ENCODE measurements at regions not wholly inside any gene's neighbourhood (a gene's known extent, or its start where the extent isn't known, plus 50 kb on each side); places are given as distances from the start of the nearest gene placed in this dataset.

DNA sequence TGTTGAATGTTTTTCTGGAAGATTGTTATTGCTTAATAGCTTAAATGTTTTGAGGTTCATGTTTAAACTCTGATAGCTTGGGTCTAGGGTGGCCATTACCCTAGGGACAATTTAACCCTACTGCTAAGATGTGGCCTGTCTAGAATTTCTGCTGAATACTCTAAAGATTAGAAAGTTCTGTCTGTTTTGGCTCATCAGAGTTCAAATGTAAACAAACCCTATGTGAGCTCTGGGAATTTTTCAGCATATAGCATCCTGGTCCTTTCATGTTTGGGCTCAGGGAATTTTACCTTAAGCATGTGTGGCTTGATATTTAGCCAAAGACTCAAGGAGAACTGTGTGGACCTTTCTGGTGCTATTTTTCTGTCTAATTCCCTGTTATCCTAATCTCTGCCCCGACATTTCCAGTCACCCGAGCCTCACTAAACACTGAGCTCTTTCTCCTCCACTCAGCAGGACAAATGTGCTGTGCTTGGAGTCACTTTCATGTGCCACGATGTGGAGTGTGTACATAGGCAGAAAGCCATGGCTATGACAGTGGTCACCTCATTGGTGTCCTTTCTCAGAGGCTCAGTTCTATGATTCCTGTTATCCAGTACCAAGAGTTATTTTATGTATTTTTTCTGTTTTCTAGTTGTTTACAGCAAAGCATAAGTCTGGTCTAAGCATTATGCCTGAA lies 492.5 kb upstream of the SPHKAP start:
- TF ChIP-seq, protein P1, sequence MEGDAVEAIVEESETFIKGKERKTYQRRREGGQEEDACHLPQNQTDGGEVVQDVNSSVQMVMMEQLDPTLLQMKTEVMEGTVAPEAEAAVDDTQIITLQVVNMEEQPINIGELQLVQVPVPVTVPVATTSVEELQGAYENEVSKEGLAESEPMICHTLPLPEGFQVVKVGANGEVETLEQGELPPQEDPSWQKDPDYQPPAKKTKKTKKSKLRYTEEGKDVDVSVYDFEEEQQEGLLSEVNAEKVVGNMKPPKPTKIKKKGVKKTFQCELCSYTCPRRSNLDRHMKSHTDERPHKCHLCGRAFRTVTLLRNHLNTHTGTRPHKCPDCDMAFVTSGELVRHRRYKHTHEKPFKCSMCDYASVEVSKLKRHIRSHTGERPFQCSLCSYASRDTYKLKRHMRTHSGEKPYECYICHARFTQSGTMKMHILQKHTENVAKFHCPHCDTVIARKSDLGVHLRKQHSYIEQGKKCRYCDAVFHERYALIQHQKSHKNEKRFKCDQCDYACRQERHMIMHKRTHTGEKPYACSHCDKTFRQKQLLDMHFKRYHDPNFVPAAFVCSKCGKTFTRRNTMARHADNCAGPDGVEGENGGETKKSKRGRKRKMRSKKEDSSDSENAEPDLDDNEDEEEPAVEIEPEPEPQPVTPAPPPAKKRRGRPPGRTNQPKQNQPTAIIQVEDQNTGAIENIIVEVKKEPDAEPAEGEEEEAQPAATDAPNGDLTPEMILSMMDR (IDR thresholded peaks at IDR 0.05), result no peak
- TF ChIP-seq POLR2AphosphoS5 (IDR thresholded peaks at IDR 0.05) (no peak), POLR2A (IDR thresholded peaks at IDR 0.05) (no peak)
